GM12872 (cell line): ENCODE measurements at regions not wholly inside any gene's neighbourhood (a gene's known extent, or its start where the extent isn't known, plus 50 kb on each side); places are given as distances from the start of the nearest gene placed in this dataset.

Experiments
- TF ChIP-seq, protein P1 (sequence below): IDR thresholded peaks from 3 replicates; pipeline ENCODE4 v1.5.1; 2011; ENCODE audit warnings: low read depth, mild to moderate bottlenecking, low read length, moderate library complexity; ENCODE audit not compliant: insufficient read depth

GRCh38 chr9:107685376-107685775 is 195.8 kb upstream of the KLF4 start:
- TF ChIP-seq, protein P1, sequence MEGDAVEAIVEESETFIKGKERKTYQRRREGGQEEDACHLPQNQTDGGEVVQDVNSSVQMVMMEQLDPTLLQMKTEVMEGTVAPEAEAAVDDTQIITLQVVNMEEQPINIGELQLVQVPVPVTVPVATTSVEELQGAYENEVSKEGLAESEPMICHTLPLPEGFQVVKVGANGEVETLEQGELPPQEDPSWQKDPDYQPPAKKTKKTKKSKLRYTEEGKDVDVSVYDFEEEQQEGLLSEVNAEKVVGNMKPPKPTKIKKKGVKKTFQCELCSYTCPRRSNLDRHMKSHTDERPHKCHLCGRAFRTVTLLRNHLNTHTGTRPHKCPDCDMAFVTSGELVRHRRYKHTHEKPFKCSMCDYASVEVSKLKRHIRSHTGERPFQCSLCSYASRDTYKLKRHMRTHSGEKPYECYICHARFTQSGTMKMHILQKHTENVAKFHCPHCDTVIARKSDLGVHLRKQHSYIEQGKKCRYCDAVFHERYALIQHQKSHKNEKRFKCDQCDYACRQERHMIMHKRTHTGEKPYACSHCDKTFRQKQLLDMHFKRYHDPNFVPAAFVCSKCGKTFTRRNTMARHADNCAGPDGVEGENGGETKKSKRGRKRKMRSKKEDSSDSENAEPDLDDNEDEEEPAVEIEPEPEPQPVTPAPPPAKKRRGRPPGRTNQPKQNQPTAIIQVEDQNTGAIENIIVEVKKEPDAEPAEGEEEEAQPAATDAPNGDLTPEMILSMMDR, result no peak

GRCh38 chr9:107684224-107684623 is 194.7 kb upstream of the KLF4 start:
- TF ChIP-seq, protein P1, result no peak

DNA sequence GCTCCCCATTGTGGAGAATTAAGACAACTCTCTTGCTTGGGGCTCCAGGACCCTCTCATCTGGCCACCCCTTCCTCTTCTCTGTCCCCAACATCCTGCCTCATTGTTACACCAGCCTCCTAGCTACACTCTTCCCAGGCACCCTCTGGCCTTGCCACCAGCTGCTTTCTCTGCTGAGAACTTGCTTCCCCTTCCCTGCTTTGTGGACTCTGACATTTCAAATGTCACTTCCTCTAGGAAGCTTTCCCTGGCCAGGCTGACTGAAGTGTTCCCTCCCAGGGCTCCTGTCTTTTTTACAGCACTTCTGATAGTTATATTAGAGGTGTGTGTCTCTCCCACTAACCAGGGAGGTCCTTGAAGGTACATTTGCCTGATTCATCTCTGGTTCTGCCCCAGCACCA is 194.0 kb upstream of the KLF4 start:
- TF ChIP-seq, protein P1, result no peak

DNA sequence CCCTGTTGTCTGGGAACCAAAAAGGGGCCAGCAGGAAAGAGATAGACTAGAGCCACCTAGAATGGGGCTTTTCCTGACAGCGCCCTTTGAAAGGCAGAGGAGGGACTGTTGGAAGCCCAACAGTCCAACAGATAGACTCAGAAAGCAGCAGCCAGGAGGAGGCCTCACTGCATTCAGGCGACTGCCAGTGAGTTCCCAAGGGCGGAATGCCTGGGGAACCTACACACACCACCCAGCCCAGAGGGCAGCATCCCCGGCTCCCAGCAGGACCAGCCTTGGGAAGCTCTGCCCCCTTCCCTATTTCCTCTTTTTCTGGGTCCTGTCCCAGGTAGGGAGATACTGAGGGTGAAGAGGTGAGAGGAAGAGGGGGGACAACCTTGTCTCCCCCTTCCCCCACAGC is 192.4 kb upstream of the KLF4 start:
- TF ChIP-seq, protein P1, result no peak

DNA sequence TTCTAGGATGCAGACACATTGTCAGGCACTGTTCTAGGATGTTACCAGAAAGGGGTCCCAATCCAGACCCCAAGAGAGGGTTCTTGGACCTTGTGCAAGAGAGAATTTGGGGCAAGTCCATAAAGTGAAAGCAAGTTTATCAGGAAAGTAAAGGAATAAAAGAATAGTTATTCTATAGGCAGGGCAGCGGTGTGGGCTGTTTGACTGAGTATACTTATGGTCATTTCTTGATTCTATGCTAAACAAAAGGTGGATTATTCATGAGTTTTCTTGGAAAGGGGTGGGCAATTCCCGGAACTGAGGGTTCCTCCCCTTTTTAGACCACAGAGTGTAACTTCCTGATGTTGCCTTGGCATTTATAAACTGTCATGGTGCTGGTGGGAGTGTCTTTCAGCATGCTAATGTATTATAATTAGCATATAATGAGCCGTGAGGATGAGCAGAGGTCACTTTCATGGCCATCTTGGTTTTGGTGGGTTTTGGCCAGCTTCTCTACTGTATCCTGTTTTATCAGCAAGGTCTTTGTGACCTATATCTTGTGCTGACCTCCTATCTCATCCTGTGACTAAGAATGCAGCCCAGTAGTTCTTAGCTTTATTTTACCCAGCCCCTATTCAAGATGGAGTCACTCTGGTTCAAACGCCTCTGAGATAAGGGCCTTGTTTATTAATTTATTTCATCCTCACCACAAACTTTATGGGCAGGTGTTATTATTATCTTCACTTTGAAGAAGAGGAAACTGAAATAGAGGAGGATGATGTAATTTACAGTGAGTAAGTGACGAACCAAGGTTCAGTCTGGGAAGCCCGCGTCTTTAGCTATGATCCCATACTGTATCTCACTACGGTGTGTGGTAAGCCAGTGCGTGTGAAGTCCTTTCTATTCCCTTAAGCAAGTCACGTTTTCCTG is 186.0 kb upstream of the KLF4 start:
- TF ChIP-seq, protein P1, result no peak

- TF ChIP-seq, protein P1, result no peak
Observed at GRCh38 chr9:107674721-107675277, 185.2 kb upstream of the KLF4 start.

DNA sequence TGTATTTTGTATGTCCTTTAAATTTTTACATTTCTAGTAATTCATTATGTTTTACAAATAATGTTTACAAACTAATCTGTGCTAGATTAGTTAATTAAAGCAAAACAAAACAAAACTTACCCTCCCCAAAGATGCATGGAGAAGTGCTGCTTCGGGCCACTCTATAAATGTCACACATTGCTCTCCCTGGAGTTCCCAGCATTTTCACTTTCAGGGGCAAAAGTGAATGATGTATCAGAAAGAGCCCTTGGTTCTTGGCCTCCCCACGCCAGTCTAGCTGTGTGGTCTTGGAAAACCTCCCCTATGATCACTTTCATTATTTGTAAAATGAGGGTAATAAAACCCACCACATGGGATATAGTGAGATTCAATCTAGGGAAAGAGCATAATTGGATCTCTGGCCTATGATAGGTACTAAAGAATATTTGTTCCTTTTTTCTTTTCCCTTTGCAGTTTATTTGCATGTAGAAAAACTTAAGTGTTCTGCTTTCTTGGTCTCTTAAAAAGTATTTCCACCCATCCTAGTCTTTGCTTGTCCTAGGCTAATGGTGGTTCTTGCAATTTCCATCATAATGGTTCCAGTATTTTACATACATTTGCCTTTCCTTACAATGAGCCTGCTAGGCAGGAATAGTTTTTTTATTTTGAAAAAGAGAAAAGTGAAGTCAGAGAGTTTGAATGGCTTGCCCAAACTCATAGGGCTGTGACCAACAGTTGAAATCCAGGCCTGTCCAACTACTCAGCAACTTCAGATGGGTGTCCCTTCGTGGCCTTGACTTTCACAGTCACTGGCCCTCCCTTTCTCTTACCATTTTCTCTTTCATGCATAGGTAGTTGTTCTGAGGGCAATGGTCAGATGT is 184.5 kb upstream of the KLF4 start:
- TF ChIP-seq, protein P1, result no peak
